ENCODE measurements at regions not wholly inside any gene's neighbourhood (a gene's known extent, or its start where the extent isn't known, plus 50 kb on each side); places are given as distances from the start of the nearest gene placed in this dataset.

GRCh38 chr15:39144051-39144450 lies 436.8 kb upstream of the THBS1 start:
- Histone ChIP-seq H3K4me1 (ENCODE audit: control extremely low read depth in 1 of 4, control insufficient read depth in 4 of 4, insufficient read depth in 4 of 4, low read length in 3 of 4) (peaks cover 0 to 24% (median 11%) of the 10 kb centered on the region in 4 experiments), H3K27ac (ENCODE audit: insufficient read depth in 1 of 2, low read depth in 1 of 2, low read length in 2 of 2, poor library complexity in 1 of 2, severe bottlenecking in 2 of 2) (no peak overlapping the region), H3K9me3 (ENCODE audit: control extremely low read depth in 1 of 5, control insufficient read depth in 4 of 5, insufficient read depth in 2 of 5, low read depth in 1 of 5, low read length in 4 of 5) (peaks cover 0 to 1% (median 0%) of the 10 kb centered on the region in 5 experiments), H3K36me3 (ENCODE audit: control insufficient read depth in 4 of 4, insufficient read depth in 4 of 4, low read length in 3 of 4) (no peaks in the 10 kb centered on the region), H3K4me3 (ENCODE audit: control insufficient read depth in 1 of 7, extremely low read depth in 1 of 7, insufficient read depth in 4 of 7, low read depth in 2 of 7, low read length in 6 of 7) (no peak overlapping the region), H3K27me3 (replicated peaks in 2 of 5; ENCODE audit: control insufficient read depth in 4 of 5, insufficient read depth in 5 of 5, low read length in 4 of 5) (no peaks in the 10 kb centered on the region)
- DNase-seq = no peak
- CTCF ChIA-PET = interaction anchor here (1.2 to 1.8 kb wide), 2 partner anchors 14 to 28 kb away, joined by 3 to 5 read pairs; no protein-coding TSS in a partner anchor
- 100% methylated on average over 1 of the region's 2 CpGs for WGBS (ENCODE audit: insufficient coverage)
- POLR2A ChIA-PET = interaction anchor here (0.6 kb wide), 1 partner anchor 9 kb away, joined by 5 read pairs; no protein-coding TSS in a partner anchor

GRCh38 chr15:39144613-39145499 lies 436.0 kb upstream of the THBS1 start:
- ChIA-PET POLR2A (interaction anchor here (0.6 kb wide), 2 partner anchors 9 to 256 kb away, joined by 4 to 5 read pairs; no protein-coding TSS in a partner anchor), CTCF (interaction anchor here (1.8 kb wide), 1 partner anchor 27 kb away, joined by 5 read pairs; no protein-coding TSS in a partner anchor)
- Histone ChIP-seq H3K27me3 (replicated peaks in 2 of 5; ENCODE audit: control insufficient read depth in 4 of 5, insufficient read depth in 5 of 5, low read length in 4 of 5) (no peaks in the 10 kb centered on the region), H3K27ac (ENCODE audit: insufficient read depth in 1 of 2, low read depth in 1 of 2, low read length in 2 of 2, poor library complexity in 1 of 2, severe bottlenecking in 2 of 2) (no peak overlapping the region), H3K9me3 (ENCODE audit: control extremely low read depth in 1 of 5, control insufficient read depth in 4 of 5, insufficient read depth in 2 of 5, low read depth in 1 of 5, low read length in 4 of 5) (peaks cover 0 to 1% (median 0%) of the 10 kb centered on the region in 5 experiments), H3K36me3 (ENCODE audit: control insufficient read depth in 4 of 4, insufficient read depth in 4 of 4, low read length in 3 of 4) (no peaks in the 10 kb centered on the region), H3K4me3 (ENCODE audit: control insufficient read depth in 1 of 7, extremely low read depth in 1 of 7, insufficient read depth in 4 of 7, low read depth in 2 of 7, low read length in 6 of 7) (no peak overlapping the region), H3K4me1 (ENCODE audit: control extremely low read depth in 1 of 4, control insufficient read depth in 4 of 4, insufficient read depth in 4 of 4, low read length in 3 of 4) (peaks cover 0 to 23% (median 9%) of the 10 kb centered on the region in 4 experiments)
- 100% methylated on average over 1 of the region's 2 CpGs for WGBS (ENCODE audit: insufficient coverage)
- DNase-seq = no peak

- POLR2A ChIA-PET = no interaction called here
- CTCF ChIA-PET = no interaction called here
- no peaks in the 10 kb centered on the region for H3K27me3 ChIP-seq (replicated peaks in 2 of 5; ENCODE audit: control insufficient read depth in 4 of 5, insufficient read depth in 5 of 5, low read length in 4 of 5)
- H3K4me3 ChIP-seq (ENCODE audit: control insufficient read depth in 1 of 7, extremely low read depth in 1 of 7, insufficient read depth in 4 of 7, low read depth in 2 of 7, low read length in 6 of 7) = no peak overlapping the region
- H3K4me1 ChIP-seq (ENCODE audit: control extremely low read depth in 1 of 4, control insufficient read depth in 4 of 4, insufficient read depth in 4 of 4, low read length in 3 of 4) = peaks cover 0 to 11% (median 5%) of the 10 kb centered on the region in 4 experiments
- no peak for DNase-seq
- no CpG with 5 or more reads among the region's 2 CpGs for WGBS (ENCODE audit: insufficient coverage)
- H3K36me3 ChIP-seq (ENCODE audit: control insufficient read depth in 4 of 4, insufficient read depth in 4 of 4, low read length in 3 of 4) = no peaks in the 10 kb centered on the region
- H3K9me3 ChIP-seq (ENCODE audit: control extremely low read depth in 1 of 5, control insufficient read depth in 4 of 5, insufficient read depth in 2 of 5, low read depth in 1 of 5, low read length in 4 of 5) = peaks cover 0 to 1% (median 0%) of the 10 kb centered on the region in 5 experiments
- H3K27ac ChIP-seq (ENCODE audit: insufficient read depth in 1 of 2, low read depth in 1 of 2, low read length in 2 of 2, poor library complexity in 1 of 2, severe bottlenecking in 2 of 2) = no peak overlapping the region
These were observed 434.8 kb upstream of the THBS1 start for GRCh38 chr15:39145854-39146625.

- CTCF ChIA-PET = no interaction called here
- no CpG with 5 or more reads among the region's 1 CpG for WGBS (ENCODE audit: insufficient coverage)
These were observed 431.2 kb upstream of the THBS1 start for GRCh38 chr15:39149636-39150150.

GRCh38 chr15:39151545-39151944 lies 429.3 kb upstream of the THBS1 start:
- no CpG with 5 or more reads among the region's 2 CpGs for WGBS (ENCODE audit: insufficient coverage)
- Histone ChIP-seq H3K9me3 (ENCODE audit: control extremely low read depth in 1 of 5, control insufficient read depth in 4 of 5, insufficient read depth in 2 of 5, low read depth in 1 of 5, low read length in 4 of 5) (peaks cover 0 to 1% (median 0%) of the 10 kb centered on the region in 5 experiments), H3K27ac (ENCODE audit: insufficient read depth in 1 of 2, low read depth in 1 of 2, low read length in 2 of 2, poor library complexity in 1 of 2, severe bottlenecking in 2 of 2) (no peak overlapping the region), H3K4me3 (ENCODE audit: control insufficient read depth in 1 of 7, extremely low read depth in 1 of 7, insufficient read depth in 4 of 7, low read depth in 2 of 7, low read length in 6 of 7) (no peak overlapping the region), H3K27me3 (replicated peaks in 2 of 5; ENCODE audit: control insufficient read depth in 4 of 5, insufficient read depth in 5 of 5, low read length in 4 of 5) (no peaks in the 10 kb centered on the region), H3K4me1 (ENCODE audit: control extremely low read depth in 1 of 4, control insufficient read depth in 4 of 4, insufficient read depth in 4 of 4, low read length in 3 of 4) (no peaks in the 10 kb centered on the region), H3K36me3 (ENCODE audit: control insufficient read depth in 4 of 4, insufficient read depth in 4 of 4, low read length in 3 of 4) (no peaks in the 10 kb centered on the region)
- CTCF ChIA-PET = no interaction called here
- POLR2A ChIA-PET = no interaction called here
- DNase-seq = no peak

More at GRCh38 chr15:39149636-39150150, 431.2 kb upstream of the THBS1 start:
- Histone ChIP-seq H3K4me3 (ENCODE audit: control insufficient read depth in 1 of 7, extremely low read depth in 1 of 7, insufficient read depth in 4 of 7, low read depth in 2 of 7, low read length in 6 of 7) (no peak overlapping the region), H3K27me3 (replicated peaks in 2 of 5; ENCODE audit: control insufficient read depth in 4 of 5, insufficient read depth in 5 of 5, low read length in 4 of 5) (no peaks in the 10 kb centered on the region), H3K4me1 (ENCODE audit: control extremely low read depth in 1 of 4, control insufficient read depth in 4 of 4, insufficient read depth in 4 of 4, low read length in 3 of 4) (no peaks in the 10 kb centered on the region), H3K36me3 (ENCODE audit: control insufficient read depth in 4 of 4, insufficient read depth in 4 of 4, low read length in 3 of 4) (no peaks in the 10 kb centered on the region), H3K27ac (ENCODE audit: insufficient read depth in 1 of 2, low read depth in 1 of 2, low read length in 2 of 2, poor library complexity in 1 of 2, severe bottlenecking in 2 of 2) (no peak overlapping the region), H3K9me3 (ENCODE audit: control extremely low read depth in 1 of 5, control insufficient read depth in 4 of 5, insufficient read depth in 2 of 5, low read depth in 1 of 5, low read length in 4 of 5) (peaks cover 0 to 1% (median 0%) of the 10 kb centered on the region in 5 experiments)
- POLR2A ChIA-PET = no interaction called here
- no peak for DNase-seq

GRCh38 chr15:39153058-39153714 lies 427.7 kb upstream of the THBS1 start:
- POLR2A ChIA-PET = no interaction called here
- no peaks in the 10 kb centered on the region for H3K4me1 ChIP-seq (ENCODE audit: control extremely low read depth in 1 of 4, control insufficient read depth in 4 of 4, insufficient read depth in 4 of 4, low read length in 3 of 4)

More at GRCh38 chr15:39153058-39153714, 427.7 kb upstream of the THBS1 start:
- no peaks in the 10 kb centered on the region for H3K9me3 ChIP-seq (ENCODE audit: control extremely low read depth in 1 of 5, control insufficient read depth in 4 of 5, insufficient read depth in 2 of 5, low read depth in 1 of 5, low read length in 4 of 5)
- H3K27me3 ChIP-seq (replicated peaks in 2 of 5; ENCODE audit: control insufficient read depth in 4 of 5, insufficient read depth in 5 of 5, low read length in 4 of 5) = no peaks in the 10 kb centered on the region
- no peak overlapping the region for H3K4me3 ChIP-seq (ENCODE audit: control insufficient read depth in 1 of 7, extremely low read depth in 1 of 7, insufficient read depth in 4 of 7, low read depth in 2 of 7, low read length in 6 of 7)
- DNase-seq = no peak
- CTCF ChIA-PET = no interaction called here
- WGBS (ENCODE audit: insufficient coverage) = no CpG with 5 or more reads among the region's 1 CpG
- no peak overlapping the region for H3K27ac ChIP-seq (ENCODE audit: insufficient read depth in 1 of 2, low read depth in 1 of 2, low read length in 2 of 2, poor library complexity in 1 of 2, severe bottlenecking in 2 of 2)
- no peaks in the 10 kb centered on the region for H3K36me3 ChIP-seq (ENCODE audit: control insufficient read depth in 4 of 4, insufficient read depth in 4 of 4, low read length in 3 of 4)
